ENCODE measurements at regions not wholly inside any gene's neighbourhood (a gene's known extent, or its start where the extent isn't known, plus 50 kb on each side); places are given as distances from the start of the nearest gene placed in this dataset.

DNA sequence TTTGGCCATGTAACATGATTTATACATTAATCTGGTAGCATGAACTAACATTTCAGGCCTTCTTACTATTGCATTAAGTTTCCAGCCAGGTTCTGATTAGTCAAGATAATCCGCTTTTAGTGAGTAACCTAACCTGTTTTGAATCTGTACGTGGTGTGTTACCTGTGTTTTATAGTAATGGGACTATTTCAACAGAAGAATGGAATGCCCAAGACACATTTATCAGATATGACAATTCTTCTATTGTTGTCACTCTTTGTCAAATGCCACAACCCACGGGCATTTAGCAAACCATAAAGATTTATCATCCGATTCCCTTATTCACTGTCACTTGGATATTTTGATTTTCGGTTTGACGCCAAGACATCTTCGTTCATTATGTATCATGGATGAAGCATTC lies 117.9 kb downstream of the ETAA1 start:
- Histone ChIP-seq H3K4me2 (ENCODE audit: low read length) (no peak overlapping the region), H3K9me3 (ENCODE audit: low read length) (no peaks in the 10 kb centered on the region), H3K27ac (ENCODE audit: low read depth, low read length, poor library complexity, severe bottlenecking) (no peak overlapping the region), H3K36me3 (ENCODE audit: insufficient read depth, low read length) (no peaks in the 10 kb centered on the region), H3K9ac (ENCODE audit: low read length) (no peak overlapping the region), H3F3A (ENCODE audit: insufficient read depth, low read length) (no peaks in the 10 kb centered on the region), H3K79me2 (ENCODE audit: insufficient read depth, low read length) (no peaks in the 10 kb centered on the region), H3K9me2 (ENCODE audit: low read depth, low read length) (no peaks in the 10 kb centered on the region), H3K4me1 (ENCODE audit: insufficient read depth, low read length, severe bottlenecking) (no peaks in the 10 kb centered on the region), H3K4me3 (ENCODE audit: low read depth, low read length, poor library complexity, severe bottlenecking) (no peak overlapping the region), H2AFZ (ENCODE audit: low read length) (no peak overlapping the region), H4K20me1 (ENCODE audit: insufficient read depth, low read length) (no peaks in the 10 kb centered on the region), H3K27me3 (ENCODE audit: insufficient read depth, low read length) (no peaks in the 10 kb centered on the region)
- TF ChIP-seq, protein P1, sequence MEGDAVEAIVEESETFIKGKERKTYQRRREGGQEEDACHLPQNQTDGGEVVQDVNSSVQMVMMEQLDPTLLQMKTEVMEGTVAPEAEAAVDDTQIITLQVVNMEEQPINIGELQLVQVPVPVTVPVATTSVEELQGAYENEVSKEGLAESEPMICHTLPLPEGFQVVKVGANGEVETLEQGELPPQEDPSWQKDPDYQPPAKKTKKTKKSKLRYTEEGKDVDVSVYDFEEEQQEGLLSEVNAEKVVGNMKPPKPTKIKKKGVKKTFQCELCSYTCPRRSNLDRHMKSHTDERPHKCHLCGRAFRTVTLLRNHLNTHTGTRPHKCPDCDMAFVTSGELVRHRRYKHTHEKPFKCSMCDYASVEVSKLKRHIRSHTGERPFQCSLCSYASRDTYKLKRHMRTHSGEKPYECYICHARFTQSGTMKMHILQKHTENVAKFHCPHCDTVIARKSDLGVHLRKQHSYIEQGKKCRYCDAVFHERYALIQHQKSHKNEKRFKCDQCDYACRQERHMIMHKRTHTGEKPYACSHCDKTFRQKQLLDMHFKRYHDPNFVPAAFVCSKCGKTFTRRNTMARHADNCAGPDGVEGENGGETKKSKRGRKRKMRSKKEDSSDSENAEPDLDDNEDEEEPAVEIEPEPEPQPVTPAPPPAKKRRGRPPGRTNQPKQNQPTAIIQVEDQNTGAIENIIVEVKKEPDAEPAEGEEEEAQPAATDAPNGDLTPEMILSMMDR (IDR thresholded peaks at IDR 0.05; ENCODE audit: low read length), result no peak
- TF ChIP-seq EZH2 (IDR thresholded peaks at IDR 0.05; ENCODE audit: borderline replicate concordance, low read length), result no peak

DNA sequence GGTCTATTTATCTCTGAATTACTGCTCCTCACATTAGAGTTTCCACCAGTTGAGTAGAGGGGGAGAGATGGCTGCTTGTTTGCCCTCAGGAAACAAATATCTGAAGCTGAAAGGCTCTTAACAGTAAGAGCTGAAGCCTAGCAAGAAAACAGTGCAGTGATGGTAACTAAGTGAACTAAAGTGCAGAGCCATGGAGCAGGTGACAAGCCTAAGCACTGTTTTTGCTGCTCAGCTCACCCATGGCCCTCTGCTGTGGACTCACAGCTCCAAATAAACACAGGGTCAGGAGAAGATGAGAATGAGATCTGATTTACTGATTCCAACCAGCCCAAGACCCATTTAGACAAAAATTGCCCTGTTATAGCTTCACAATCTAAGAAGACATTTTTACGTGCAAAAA lies 118.4 kb downstream of the ETAA1 start:
- H3K79me2 ChIP-seq (ENCODE audit: insufficient read depth, low read length), result no peaks in the 10 kb centered on the region
- no peak overlapping the region for H3K4me3 ChIP-seq (ENCODE audit: low read depth, low read length, poor library complexity, severe bottlenecking)
- no peak overlapping the region for H3K27ac ChIP-seq (ENCODE audit: low read depth, low read length, poor library complexity, severe bottlenecking)
- H3K4me1 ChIP-seq (ENCODE audit: insufficient read depth, low read length, severe bottlenecking), result no peaks in the 10 kb centered on the region
- H3K4me2 ChIP-seq (ENCODE audit: low read length), result no peak overlapping the region
- no peaks in the 10 kb centered on the region for H3K27me3 ChIP-seq (ENCODE audit: insufficient read depth, low read length)
- no peaks in the 10 kb centered on the region for H3K9me2 ChIP-seq (ENCODE audit: low read depth, low read length)
- TF ChIP-seq, protein P1 (IDR thresholded peaks at IDR 0.05; ENCODE audit: low read length), result no peak
- no peak for TF ChIP-seq EZH2 (IDR thresholded peaks at IDR 0.05; ENCODE audit: borderline replicate concordance, low read length)
- H3F3A ChIP-seq (ENCODE audit: insufficient read depth, low read length), result no peaks in the 10 kb centered on the region
- H4K20me1 ChIP-seq (ENCODE audit: insufficient read depth, low read length), result no peaks in the 10 kb centered on the region
- no peaks in the 10 kb centered on the region for H3K36me3 ChIP-seq (ENCODE audit: insufficient read depth, low read length)
- no peak overlapping the region for H3K9ac ChIP-seq (ENCODE audit: low read length)
- no peaks in the 10 kb centered on the region for H3K9me3 ChIP-seq (ENCODE audit: low read length)
- H2AFZ ChIP-seq (ENCODE audit: low read length), result no peak overlapping the region

DNA sequence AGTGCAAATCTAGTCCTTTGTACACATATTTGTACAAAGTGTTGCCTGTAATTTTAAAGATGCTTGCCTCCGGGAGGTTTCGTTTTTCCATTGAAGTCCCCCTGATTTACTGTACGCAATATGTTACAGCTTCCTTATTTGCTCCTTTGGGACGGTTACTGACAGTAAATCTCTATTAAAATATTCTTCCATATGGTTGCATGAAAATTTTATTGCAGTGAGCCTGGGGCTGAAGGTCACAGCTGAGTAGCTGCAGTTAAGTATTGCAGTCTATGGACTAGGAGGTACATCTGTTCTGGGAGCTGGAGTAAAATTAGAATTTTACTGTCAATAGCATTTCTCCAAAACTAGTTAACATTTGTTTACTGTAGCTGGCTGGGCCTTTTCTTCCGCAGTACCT lies 119.2 kb downstream of the ETAA1 start:
- TF ChIP-seq, protein P1 (IDR thresholded peaks at IDR 0.05; ENCODE audit: low read length), result no peak
- H3K79me2 ChIP-seq (ENCODE audit: insufficient read depth, low read length), result no peaks in the 10 kb centered on the region
- no peaks in the 10 kb centered on the region for H4K20me1 ChIP-seq (ENCODE audit: insufficient read depth, low read length)
- no peak overlapping the region for H3K27ac ChIP-seq (ENCODE audit: low read depth, low read length, poor library complexity, severe bottlenecking)
- H3K36me3 ChIP-seq (ENCODE audit: insufficient read depth, low read length), result no peaks in the 10 kb centered on the region
- no peaks in the 10 kb centered on the region for H3F3A ChIP-seq (ENCODE audit: insufficient read depth, low read length)
- H3K4me1 ChIP-seq (ENCODE audit: insufficient read depth, low read length, severe bottlenecking), result no peaks in the 10 kb centered on the region
- H3K9me2 ChIP-seq (ENCODE audit: low read depth, low read length), result no peaks in the 10 kb centered on the region
- no peak overlapping the region for H3K4me3 ChIP-seq (ENCODE audit: low read depth, low read length, poor library complexity, severe bottlenecking)
- no peaks in the 10 kb centered on the region for H3K27me3 ChIP-seq (ENCODE audit: insufficient read depth, low read length)
- H3K9ac ChIP-seq (ENCODE audit: low read length), result no peak overlapping the region
- no peak overlapping the region for H3K4me2 ChIP-seq (ENCODE audit: low read length)
- H3K9me3 ChIP-seq (ENCODE audit: low read length), result no peaks in the 10 kb centered on the region
- H2AFZ ChIP-seq (ENCODE audit: low read length), result no peak overlapping the region

All from OCI-LY1 (cell line).